ENCODE measurements at regions not wholly inside any gene's neighbourhood (a gene's known extent, or its start where the extent isn't known, plus 50 kb on each side); places are given as distances from the start of the nearest gene placed in this dataset.

DNA sequence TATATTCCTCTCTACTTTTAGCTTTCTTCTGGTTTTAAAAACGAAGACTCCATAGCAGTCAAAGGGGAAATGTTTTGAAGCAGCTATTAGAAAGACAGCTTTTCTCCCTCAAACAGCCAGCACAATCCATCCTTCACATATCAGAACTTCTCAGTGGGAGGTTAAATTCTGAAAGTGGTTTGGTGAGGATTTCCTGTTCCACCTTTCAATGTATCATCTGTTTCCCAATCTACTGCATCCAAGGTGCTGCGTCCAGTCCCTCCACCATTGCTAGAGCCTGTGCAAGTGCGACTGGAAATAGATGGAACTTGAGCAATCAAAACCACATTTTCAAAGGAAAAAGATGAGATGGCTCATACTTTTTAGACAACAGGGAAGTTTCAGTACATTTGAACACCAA, 508.3 kb upstream of the ARID1B start (continued):
- TF ChIP-seq, protein P1, sequence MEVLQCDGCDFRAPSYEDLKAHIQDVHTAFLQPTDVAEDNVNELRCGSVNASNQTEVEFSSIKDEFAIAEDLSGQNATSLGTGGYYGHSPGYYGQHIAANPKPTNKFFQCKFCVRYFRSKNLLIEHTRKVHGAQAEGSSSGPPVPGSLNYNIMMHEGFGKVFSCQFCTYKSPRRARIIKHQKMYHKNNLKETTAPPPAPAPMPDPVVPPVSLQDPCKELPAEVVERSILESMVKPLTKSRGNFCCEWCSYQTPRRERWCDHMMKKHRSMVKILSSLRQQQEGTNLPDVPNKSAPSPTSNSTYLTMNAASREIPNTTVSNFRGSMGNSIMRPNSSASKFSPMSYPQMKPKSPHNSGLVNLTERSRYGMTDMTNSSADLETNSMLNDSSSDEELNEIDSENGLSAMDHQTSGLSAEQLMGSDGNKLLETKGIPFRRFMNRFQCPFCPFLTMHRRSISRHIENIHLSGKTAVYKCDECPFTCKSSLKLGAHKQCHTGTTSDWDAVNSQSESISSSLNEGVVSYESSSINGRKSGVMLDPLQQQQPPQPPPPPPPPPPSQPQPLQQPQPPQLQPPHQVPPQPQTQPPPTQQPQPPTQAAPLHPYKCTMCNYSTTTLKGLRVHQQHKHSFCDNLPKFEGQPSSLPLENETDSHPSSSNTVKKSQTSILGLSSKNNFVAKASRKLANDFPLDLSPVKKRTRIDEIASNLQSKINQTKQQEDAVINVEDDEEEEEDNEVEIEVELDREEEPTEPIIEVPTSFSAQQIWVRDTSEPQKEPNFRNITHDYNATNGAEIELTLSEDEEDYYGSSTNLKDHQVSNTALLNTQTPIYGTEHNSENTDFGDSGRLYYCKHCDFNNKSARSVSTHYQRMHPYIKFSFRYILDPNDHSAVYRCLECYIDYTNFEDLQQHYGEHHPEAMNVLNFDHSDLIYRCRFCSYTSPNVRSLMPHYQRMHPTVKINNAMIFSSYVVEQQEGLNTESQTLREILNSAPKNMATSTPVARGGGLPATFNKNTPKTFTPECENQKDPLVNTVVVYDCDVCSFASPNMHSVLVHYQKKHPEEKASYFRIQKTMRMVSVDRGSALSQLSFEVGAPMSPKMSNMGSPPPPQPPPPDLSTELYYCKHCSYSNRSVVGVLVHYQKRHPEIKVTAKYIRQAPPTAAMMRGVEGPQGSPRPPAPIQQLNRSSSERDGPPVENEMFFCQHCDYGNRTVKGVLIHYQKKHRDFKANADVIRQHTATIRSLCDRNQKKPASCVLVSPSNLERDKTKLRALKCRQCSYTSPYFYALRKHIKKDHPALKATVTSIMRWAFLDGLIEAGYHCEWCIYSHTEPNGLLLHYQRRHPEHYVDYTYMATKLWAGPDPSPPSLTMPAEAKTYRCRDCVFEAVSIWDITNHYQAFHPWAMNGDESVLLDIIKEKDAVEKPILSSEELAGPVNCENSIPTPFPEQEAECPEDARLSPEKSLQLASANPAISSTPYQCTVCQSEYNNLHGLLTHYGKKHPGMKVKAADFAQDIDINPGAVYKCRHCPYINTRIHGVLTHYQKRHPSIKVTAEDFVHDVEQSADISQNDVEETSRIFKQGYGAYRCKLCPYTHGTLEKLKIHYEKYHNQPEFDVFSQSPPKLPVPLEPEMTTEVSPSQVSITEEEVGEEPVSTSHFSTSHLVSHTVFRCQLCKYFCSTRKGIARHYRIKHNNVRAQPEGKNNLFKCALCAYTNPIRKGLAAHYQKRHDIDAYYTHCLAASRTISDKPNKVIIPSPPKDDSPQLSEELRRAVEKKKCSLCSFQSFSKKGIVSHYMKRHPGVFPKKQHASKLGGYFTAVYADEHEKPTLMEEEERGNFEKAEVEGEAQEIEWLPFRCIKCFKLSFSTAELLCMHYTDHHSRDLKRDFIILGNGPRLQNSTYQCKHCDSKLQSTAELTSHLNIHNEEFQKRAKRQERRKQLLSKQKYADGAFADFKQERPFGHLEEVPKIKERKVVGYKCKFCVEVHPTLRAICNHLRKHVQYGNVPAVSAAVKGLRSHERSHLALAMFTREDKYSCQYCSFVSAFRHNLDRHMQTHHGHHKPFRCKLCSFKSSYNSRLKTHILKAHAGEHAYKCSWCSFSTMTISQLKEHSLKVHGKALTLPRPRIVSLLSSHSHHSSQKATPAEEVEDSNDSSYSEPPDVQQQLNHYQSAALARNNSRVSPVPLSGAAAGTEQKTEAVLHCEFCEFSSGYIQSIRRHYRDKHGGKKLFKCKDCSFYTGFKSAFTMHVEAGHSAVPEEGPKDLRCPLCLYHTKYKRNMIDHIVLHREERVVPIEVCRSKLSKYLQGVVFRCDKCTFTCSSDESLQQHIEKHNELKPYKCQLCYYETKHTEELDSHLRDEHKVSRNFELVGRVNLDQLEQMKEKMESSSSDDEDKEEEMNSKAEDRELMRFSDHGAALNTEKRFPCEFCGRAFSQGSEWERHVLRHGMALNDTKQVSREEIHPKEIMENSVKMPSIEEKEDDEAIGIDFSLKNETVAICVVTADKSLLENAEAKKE (CRISPR knock-in tag; IDR thresholded peaks at IDR 0.05), result no peak

DNA sequence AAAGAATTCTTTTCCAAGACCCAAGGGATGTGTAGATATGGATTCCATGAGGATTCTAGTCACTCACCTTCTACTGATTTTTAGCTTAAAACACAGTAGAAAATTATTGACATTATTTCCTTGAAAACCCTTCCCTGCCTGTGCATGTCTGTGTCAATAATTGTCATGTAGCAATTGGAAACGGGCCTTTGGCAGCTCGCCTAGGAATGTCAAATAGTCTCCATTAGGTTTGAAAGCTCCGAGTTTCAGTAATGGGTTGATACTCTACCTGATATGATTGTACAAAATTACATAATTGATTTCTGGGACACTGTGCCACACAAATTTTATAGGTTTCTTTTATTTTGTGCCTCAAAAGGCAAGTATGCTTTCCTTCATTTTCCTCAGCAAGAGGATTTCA, 515.2 kb upstream of the ARID1B start:
- H3K4me1 Mint-ChIP-seq, result no peaks in the 10 kb centered on the region
- no peak for ATAC-seq

More for the DNA sequence above, 515.2 kb upstream of the ARID1B start:
- Histone ChIP-seq H3K36me3 (ENCODE audit: insufficient read depth) (no peaks in the 10 kb centered on the region), H3K4me1 (ENCODE audit: insufficient read depth) (no peaks in the 10 kb centered on the region), H3K27me3 (ENCODE audit: insufficient read depth) (no peaks in the 10 kb centered on the region), H3K4me2 (no peak overlapping the region), H3K27ac (ENCODE audit: low read depth) (no peak overlapping the region), H4K20me1 (replicated peaks; ENCODE audit: insufficient read depth) (no peaks in the 10 kb centered on the region), H3F3A (replicated peaks; ENCODE audit: low read depth) (no peaks in the 10 kb centered on the region), H2AFZ (no peak overlapping the region), H3K9me2 (ENCODE audit: insufficient read depth) (peaks cover 2% of the 10 kb centered on the region; the same call in 1 of the 2 replicates), H3K4me3 (no peak overlapping the region), H3K79me2 (replicated peaks; ENCODE audit: insufficient read depth) (no peaks in the 10 kb centered on the region)
- no peak for TF ChIP-seq REST (IDR thresholded peaks at IDR 0.05; ENCODE audit: unreplicated experiment)
- no peak for TF ChIP-seq EZH2 (IDR thresholded peaks at IDR 0.05; ENCODE audit: low read depth, unreplicated experiment)
- TF ChIP-seq ZNF331 (CRISPR knock-in tag; IDR thresholded peaks at IDR 0.05; ENCODE audit: low read depth), result no peak
- TF ChIP-seq NANOG (IDR thresholded peaks at IDR 0.05; ENCODE audit: borderline replicate concordance), result no peak
- TF ChIP-seq ZNF114 (CRISPR knock-in tag; IDR thresholded peaks at IDR 0.05), result no peak
- TF ChIP-seq CTCF (conservative IDR thresholded peaks at IDR 0.05; ENCODE audit: low read depth in 2 of 2), result no peak
- no peak for TF ChIP-seq STAT1 (IDR thresholded peaks at IDR 0.05; ENCODE audit: unreplicated experiment)
- Mint-ChIP-seq H3K9me3 (no peaks in the 10 kb centered on the region), H3K4me3 (no peak overlapping the region), H3K27me3 (ENCODE audit: insufficient read depth, low read depth, poor library complexity) (peaks cover 2% of the 10 kb centered on the region), H3K36me3 (ENCODE audit: low read depth) (no peaks in the 10 kb centered on the region), H3K27ac (no peak overlapping the region)
- DNase-seq (ENCODE audit: low spot score), result no peak

Data from GM23338 (cell line).